ENCODE measurements at regions not wholly inside any gene's neighbourhood (a gene's known extent, or its start where the extent isn't known, plus 50 kb on each side); places are given as distances from the start of the nearest gene placed in this dataset.
A peak's percentile ranks its signal among the peaks of the same experiment; 100 is the strongest.

DNA sequence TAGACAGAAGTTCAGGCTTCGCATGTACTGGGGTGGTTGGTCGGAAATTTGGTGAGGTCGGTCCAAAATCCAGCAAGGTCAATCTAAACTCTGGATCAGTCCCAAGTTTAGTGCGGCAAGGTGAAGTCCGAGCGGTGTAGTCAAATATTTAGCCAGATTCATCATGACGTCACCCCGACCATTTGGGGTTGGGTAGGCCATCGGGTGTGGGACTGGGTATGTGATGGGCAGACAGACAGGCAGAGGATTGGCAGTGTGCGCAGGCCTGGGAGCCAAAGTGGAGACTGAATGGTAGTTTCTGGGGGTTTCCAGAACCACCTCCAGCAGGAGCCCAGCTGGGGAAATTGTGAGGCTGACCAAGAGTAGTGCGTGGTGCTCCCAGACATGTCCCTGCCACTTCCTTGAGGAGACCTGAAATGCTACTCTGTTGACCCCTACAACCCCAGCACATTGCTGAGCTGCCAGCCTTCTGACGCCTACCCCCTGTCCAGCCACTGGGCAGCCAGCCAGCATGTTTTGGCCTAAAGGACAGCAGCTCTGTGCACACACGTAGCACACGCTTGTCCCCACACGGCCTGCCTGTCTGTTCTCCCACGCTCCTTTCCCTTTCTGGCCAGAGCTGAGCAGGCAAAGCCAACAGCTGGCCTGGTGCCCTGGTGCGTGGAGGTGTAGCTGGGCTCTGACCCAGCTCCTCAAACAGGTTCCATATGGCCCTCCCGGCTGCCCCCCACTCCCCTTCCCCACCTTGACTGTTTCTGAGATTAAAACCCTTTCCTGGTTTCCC is 55.9 kb downstream of the FAM241B start:
- no peak for TF ChIP-seq CTCF (IDR thresholded peaks at IDR 0.05; ENCODE audit: insufficient read depth, low read depth, low read length)
- TF ChIP-seq EZH2 (IDR thresholded peaks at IDR 0.05; ENCODE audit: insufficient read depth, low read length): no peak
- Mint-ChIP-seq H3K4me3 (ENCODE audit: unreplicated experiment) (peak overlapping the region; percentile 57), H3K27ac (ENCODE audit: unreplicated experiment) (no peak overlapping the region), H3K27me3 (ENCODE audit: low read depth, unreplicated experiment) (peaks cover 51% of the 10 kb centered on the region), H3K4me1 (ENCODE audit: low read depth, unreplicated experiment) (peaks cover 19% of the 10 kb centered on the region), H3K36me3 (ENCODE audit: low read depth, unreplicated experiment) (no peaks in the 10 kb centered on the region), H3K9me3 (ENCODE audit: unreplicated experiment) (peaks cover 5% of the 10 kb centered on the region)
- Histone ChIP-seq H3K9ac (ENCODE audit: low read length) (no peak overlapping the region), H3K4me3 (ENCODE audit: insufficient read depth, low read depth, low read length) (no peak overlapping the region), H3K4me1 (ENCODE audit: insufficient read depth, low read length) (peaks cover 18% of the 10 kb centered on the region), H4K20me1 (ENCODE audit: insufficient read depth, low read length) (no peaks in the 10 kb centered on the region), H2AFZ (ENCODE audit: low read depth, low read length) (peak overlapping the region; percentile 29), H3K36me3 (ENCODE audit: insufficient read depth, low read length) (no peaks in the 10 kb centered on the region), H3K9me3 (ENCODE audit: insufficient read depth, low read depth, low read length) (no peaks in the 10 kb centered on the region), H3K4me2 (ENCODE audit: low read length) (peak overlapping the region; percentile 16), H3K27ac (ENCODE audit: low read depth, low read length) (no peak overlapping the region), H3K79me2 (ENCODE audit: insufficient read depth, low read length) (no peaks in the 10 kb centered on the region), H3K27me3 (ENCODE audit: insufficient read depth, low read length) (peaks cover 14% of the 10 kb centered on the region)
- DNase-seq (ENCODE audit: low read depth) (peak; percentile 32), FAIRE-seq (no peak)

DNA sequence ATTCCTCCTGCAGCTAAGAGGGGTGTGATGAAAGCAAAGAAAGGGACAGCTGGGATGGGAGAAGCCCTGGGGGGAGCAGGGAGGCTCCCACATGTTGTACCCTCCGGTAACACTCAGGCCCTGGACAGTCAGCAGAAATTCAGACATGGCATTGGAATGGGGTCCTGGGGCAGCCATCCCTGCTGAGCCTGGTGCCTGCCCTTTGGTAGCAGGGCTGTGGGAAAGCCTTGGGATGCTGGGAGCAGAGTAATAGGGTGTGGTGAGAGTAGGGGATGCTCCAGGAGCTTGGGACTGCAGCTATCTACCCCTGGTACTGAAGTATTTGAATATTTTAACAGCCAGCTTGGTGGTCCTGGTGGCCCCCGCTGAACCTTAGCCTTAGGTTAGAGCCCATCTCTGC is 56.8 kb downstream of the FAM241B start:
- H3K4me3 Mint-ChIP-seq (ENCODE audit: unreplicated experiment): no peak overlapping the region
- no peak overlapping the region for H3K27ac Mint-ChIP-seq (ENCODE audit: unreplicated experiment)
- FAIRE-seq (no peak), DNase-seq (ENCODE audit: low read depth) (no peak)
- no peak overlapping the region for H3K27ac ChIP-seq (ENCODE audit: low read depth, low read length)
- no peak overlapping the region for H3K9ac ChIP-seq (ENCODE audit: low read length)
- TF ChIP-seq CTCF (IDR thresholded peaks at IDR 0.05; ENCODE audit: insufficient read depth, low read depth, low read length) (no peak), EZH2 (IDR thresholded peaks at IDR 0.05; ENCODE audit: insufficient read depth, low read length) (no peak)
- H3K4me3 ChIP-seq (ENCODE audit: insufficient read depth, low read depth, low read length): no peak overlapping the region
- H3K9me3 Mint-ChIP-seq (ENCODE audit: unreplicated experiment): peaks cover 5% of the 10 kb centered on the region
- H3K27me3 ChIP-seq (ENCODE audit: insufficient read depth, low read length): peaks cover 14% of the 10 kb centered on the region
- no peaks in the 10 kb centered on the region for H4K20me1 ChIP-seq (ENCODE audit: insufficient read depth, low read length)
- H3K4me1 ChIP-seq (ENCODE audit: insufficient read depth, low read length): peaks cover 18% of the 10 kb centered on the region
- no peak overlapping the region for H3K4me2 ChIP-seq (ENCODE audit: low read length)
- H3K36me3 ChIP-seq (ENCODE audit: insufficient read depth, low read length): no peaks in the 10 kb centered on the region
- no peaks in the 10 kb centered on the region for H3K79me2 ChIP-seq (ENCODE audit: insufficient read depth, low read length)
- H3K36me3 Mint-ChIP-seq (ENCODE audit: low read depth, unreplicated experiment): no peaks in the 10 kb centered on the region
- H2AFZ ChIP-seq (ENCODE audit: low read depth, low read length): no peak overlapping the region
- peaks cover 19% of the 10 kb centered on the region for H3K4me1 Mint-ChIP-seq (ENCODE audit: low read depth, unreplicated experiment)
- no peaks in the 10 kb centered on the region for H3K9me3 ChIP-seq (ENCODE audit: insufficient read depth, low read depth, low read length)
- peaks cover 44% of the 10 kb centered on the region for H3K27me3 Mint-ChIP-seq (ENCODE audit: low read depth, unreplicated experiment)

- H3K79me2 ChIP-seq (ENCODE audit: insufficient read depth, low read length): no peaks in the 10 kb centered on the region
- H3K36me3 Mint-ChIP-seq (ENCODE audit: low read depth, unreplicated experiment): no peaks in the 10 kb centered on the region
- H3K36me3 ChIP-seq (ENCODE audit: insufficient read depth, low read length): no peaks in the 10 kb centered on the region
- H3K27ac ChIP-seq (ENCODE audit: low read depth, low read length): no peak overlapping the region
- no peak for TF ChIP-seq EZH2 (IDR thresholded peaks at IDR 0.05; ENCODE audit: insufficient read depth, low read length)
- no peak for TF ChIP-seq CTCF (IDR thresholded peaks at IDR 0.05; ENCODE audit: insufficient read depth, low read depth, low read length)
- no peak overlapping the region for H2AFZ ChIP-seq (ENCODE audit: low read depth, low read length)
- H3K4me1 Mint-ChIP-seq (ENCODE audit: low read depth, unreplicated experiment): peaks cover 19% of the 10 kb centered on the region
- peaks cover 39% of the 10 kb centered on the region for H3K27me3 Mint-ChIP-seq (ENCODE audit: low read depth, unreplicated experiment)
- DNase-seq (ENCODE audit: low read depth) (no peak), FAIRE-seq (no peak)
- no peak overlapping the region for H3K4me3 Mint-ChIP-seq (ENCODE audit: unreplicated experiment)
- peaks cover 5% of the 10 kb centered on the region for H3K9me3 Mint-ChIP-seq (ENCODE audit: unreplicated experiment)
- no peak overlapping the region for H3K4me2 ChIP-seq (ENCODE audit: low read length)
- no peaks in the 10 kb centered on the region for H3K9me3 ChIP-seq (ENCODE audit: insufficient read depth, low read depth, low read length)
- peaks cover 18% of the 10 kb centered on the region for H3K4me1 ChIP-seq (ENCODE audit: insufficient read depth, low read length)
- no peak overlapping the region for H3K27ac Mint-ChIP-seq (ENCODE audit: unreplicated experiment)
- H4K20me1 ChIP-seq (ENCODE audit: insufficient read depth, low read length): no peaks in the 10 kb centered on the region
- H3K9ac ChIP-seq (ENCODE audit: low read length): no peak overlapping the region
- H3K27me3 ChIP-seq (ENCODE audit: insufficient read depth, low read length): peaks cover 14% of the 10 kb centered on the region
- no peak overlapping the region for H3K4me3 ChIP-seq (ENCODE audit: insufficient read depth, low read depth, low read length)
These were observed 57.4 kb downstream of the FAM241B start for GRCh38 chr10:69687426-69687825.

All from astrocyte (in vitro differentiated cells and primary cell).